GM10248 (cell line): ENCODE measurements at regions not wholly inside any gene's neighbourhood (a gene's known extent, or its start where the extent isn't known, plus 50 kb on each side); places are given as distances from the start of the nearest gene placed in this dataset.

ENCODE experiments used
- CTCF ChIA-PET: fragments of 300-600 bp; sonication (Branson Sonifier 250); formaldehyde crosslinking; extraction: SDS; loops from one replicate; lab custom pipeline; 2021; ENCODE audit warnings: antibody characterized with exemption; lab: Yijun Ruan, JAX
- POLR2A ChIA-PET: fragments of 350-650 bp; sonication (Branson Sonifier 250); formaldehyde crosslinking; extraction: SDS; loops from one replicate; lab custom pipeline; 2020; ENCODE audit warnings: antibody characterized with exemption; lab: Yijun Ruan, JAX
- DNase-seq: peaks from one replicate; pipeline ENCODE4 v3.0.0; 2012; ENCODE audit errors: extremely low spot score
- TF ChIP-seq, protein P1 (sequence below): IDR thresholded peaks from 2 replicates; pipeline ENCODE4 v1.5.1; 2012; ENCODE audit warnings: mild to moderate bottlenecking, low read depth; ENCODE audit errors: extremely low read depth, missing control alignments, control extremely low read depth

- ChIA-PET POLR2A (interaction anchor here (0.6 kb wide), 1 partner anchor 1794 kb away, joined by 4 read pairs; no protein-coding TSS in a partner anchor), CTCF (no interaction called here)
- DNase-seq: no peak
- TF ChIP-seq, protein P1, sequence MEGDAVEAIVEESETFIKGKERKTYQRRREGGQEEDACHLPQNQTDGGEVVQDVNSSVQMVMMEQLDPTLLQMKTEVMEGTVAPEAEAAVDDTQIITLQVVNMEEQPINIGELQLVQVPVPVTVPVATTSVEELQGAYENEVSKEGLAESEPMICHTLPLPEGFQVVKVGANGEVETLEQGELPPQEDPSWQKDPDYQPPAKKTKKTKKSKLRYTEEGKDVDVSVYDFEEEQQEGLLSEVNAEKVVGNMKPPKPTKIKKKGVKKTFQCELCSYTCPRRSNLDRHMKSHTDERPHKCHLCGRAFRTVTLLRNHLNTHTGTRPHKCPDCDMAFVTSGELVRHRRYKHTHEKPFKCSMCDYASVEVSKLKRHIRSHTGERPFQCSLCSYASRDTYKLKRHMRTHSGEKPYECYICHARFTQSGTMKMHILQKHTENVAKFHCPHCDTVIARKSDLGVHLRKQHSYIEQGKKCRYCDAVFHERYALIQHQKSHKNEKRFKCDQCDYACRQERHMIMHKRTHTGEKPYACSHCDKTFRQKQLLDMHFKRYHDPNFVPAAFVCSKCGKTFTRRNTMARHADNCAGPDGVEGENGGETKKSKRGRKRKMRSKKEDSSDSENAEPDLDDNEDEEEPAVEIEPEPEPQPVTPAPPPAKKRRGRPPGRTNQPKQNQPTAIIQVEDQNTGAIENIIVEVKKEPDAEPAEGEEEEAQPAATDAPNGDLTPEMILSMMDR: no peak
Observed at GRCh38 chr6:15730922-15731321, 68.1 kb upstream of the DTNBP1 start.

GRCh38 chr6:15730442-15730841 is 67.6 kb upstream of the DTNBP1 start:
- ChIA-PET POLR2A (interaction anchor here (0.6 kb wide), 1 partner anchor 1795 kb away, joined by 4 read pairs; no protein-coding TSS in a partner anchor), CTCF (interaction anchor here (1.7 kb wide), 1 partner anchor 439 kb away, joined by 4 read pairs; no protein-coding TSS in a partner anchor)
- TF ChIP-seq, protein P1: no peak
- DNase-seq: no peak

GRCh38 chr6:15722731-15723130 is 59.9 kb upstream of the DTNBP1 start:
- POLR2A ChIA-PET: no interaction called here
- no peak for DNase-seq
- TF ChIP-seq, protein P1: no peak
- CTCF ChIA-PET: no interaction called here

DNA sequence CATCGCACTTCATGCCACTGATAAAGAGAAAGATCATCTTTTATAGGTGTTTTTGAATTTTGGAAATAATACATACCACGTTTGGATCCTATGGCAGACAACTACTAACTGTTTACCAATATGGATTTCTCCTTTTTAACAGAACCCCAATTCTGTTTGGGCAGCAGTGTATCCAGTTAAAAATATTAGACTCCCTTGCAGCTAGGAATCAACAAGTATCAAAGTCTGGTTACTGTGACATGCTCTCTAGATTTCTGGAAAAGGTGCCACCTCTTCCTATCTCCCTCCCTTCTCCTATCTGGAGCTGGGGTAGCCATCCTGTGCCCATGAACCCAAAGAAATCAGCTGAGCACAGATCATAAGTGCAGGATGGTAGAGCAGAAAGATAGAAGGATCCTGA is 54.1 kb upstream of the DTNBP1 start:
- DNase-seq: no peak
- TF ChIP-seq, protein P1: no peak
- ChIA-PET POLR2A (no interaction called here), CTCF (interaction anchor here (1.4 to 1.5 kb wide), 2 partner anchors 12 to 15 kb away, joined by 4 to 5 read pairs; no protein-coding TSS in a partner anchor)

DNA sequence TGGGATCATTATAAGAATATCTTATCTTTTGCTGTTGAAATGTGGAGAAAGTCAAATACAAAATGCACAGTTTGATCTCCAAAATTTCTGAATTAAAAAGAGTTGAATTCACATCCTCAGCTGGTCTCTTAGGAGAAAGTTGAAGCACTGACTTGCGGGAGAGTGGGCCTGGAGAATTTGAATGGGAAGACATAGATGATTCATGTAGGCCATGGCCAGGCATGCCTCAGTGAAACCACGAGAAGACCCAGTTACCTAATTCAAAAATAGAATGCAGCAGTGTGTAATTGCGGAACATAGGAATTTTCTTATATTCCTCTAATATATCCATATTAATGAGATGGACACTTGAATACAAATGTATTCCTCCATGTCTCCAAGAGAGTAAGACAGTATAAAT is 53.0 kb upstream of the DTNBP1 start:
- ChIA-PET CTCF (interaction anchor here (0.9 to 1.5 kb wide), 2 partner anchors 11 to 13 kb away, joined by 3 to 4 read pairs; no protein-coding TSS in a partner anchor), POLR2A (no interaction called here)
- DNase-seq: no peak
- TF ChIP-seq, protein P1: no peak

GRCh38 chr6:15715060-15715459 is 52.2 kb upstream of the DTNBP1 start:
- CTCF ChIA-PET: interaction anchor here (0.9 kb wide), 1 partner anchor 14 kb away, joined by 3 read pairs; no protein-coding TSS in a partner anchor
- POLR2A ChIA-PET: no interaction called here
- DNase-seq: no peak
- TF ChIP-seq, protein P1: no peak

DNA sequence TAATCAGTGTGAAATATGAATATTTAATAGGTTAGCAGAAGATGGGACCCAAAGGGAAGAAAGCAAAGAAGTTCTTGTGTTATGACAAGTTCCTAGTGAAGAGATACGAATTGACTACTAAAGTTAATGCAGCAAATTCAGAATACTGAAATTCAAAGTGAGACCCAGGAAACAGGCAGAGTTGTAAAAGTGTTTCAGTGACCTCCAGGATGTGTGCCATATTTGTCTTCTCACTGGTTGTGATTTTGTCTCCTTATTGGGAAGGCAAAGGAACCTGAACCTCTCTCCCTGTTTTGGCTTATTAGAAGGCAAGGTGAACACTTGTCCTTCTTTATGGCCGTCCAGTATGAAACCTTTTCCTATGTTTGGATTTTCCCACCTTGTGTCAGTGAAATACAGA is 51.8 kb upstream of the DTNBP1 start:
- ChIA-PET POLR2A (no interaction called here), CTCF (no interaction called here)
- no peak for DNase-seq
- TF ChIP-seq, protein P1: no peak
